ENCODE measurements at regions not wholly inside any gene's neighbourhood (a gene's known extent, or its start where the extent isn't known, plus 50 kb on each side); places are given as distances from the start of the nearest gene placed in this dataset.
"Not testable (repeated sequence)": the region's sequence is repeated elsewhere in the genome, so short reads cannot be mapped to it uniquely, and the experiment has no call there.

- no peak for DNase-seq
These were observed 146.8 kb upstream of the FBXL17 start for GRCh38 chr5:108528655-108529054.

- no peak for DNase-seq
These were observed 142.7 kb upstream of the FBXL17 start for GRCh38 chr5:108524564-108524963.

- DNase-seq, result no peak
These were observed 141.5 kb upstream of the FBXL17 start for GRCh38 chr5:108523360-108523759.

- no peak for DNase-seq
These were observed 140.1 kb upstream of the FBXL17 start for GRCh38 chr5:108521841-108522506.

GRCh38 chr5:108521011-108521700, 139.3 kb upstream of the FBXL17 start:
- no peak for DNase-seq

- no peak for DNase-seq
These were observed 134.9 kb upstream of the FBXL17 start for GRCh38 chr5:108516785-108517184.

GRCh38 chr5:108515517-108516105, 133.7 kb upstream of the FBXL17 start:
- DNase-seq, result no peak

GRCh38 chr5:108508979-108509378, 127.1 kb upstream of the FBXL17 start:
- no peak for DNase-seq

- no peak for DNase-seq
These were observed 125.7 kb upstream of the FBXL17 start for GRCh38 chr5:108507631-108508030.

GRCh38 chr5:108505608-108506007, 123.7 kb upstream of the FBXL17 start:
- no peak for DNase-seq

GRCh38 chr5:108504974-108505373, 123.1 kb upstream of the FBXL17 start:
- DNase-seq, result no peak

GRCh38 chr5:108503986-108504385, 122.1 kb upstream of the FBXL17 start:
- DNase-seq, result no peak

- not testable (repeated sequence) for DNase-seq
These were observed 113.7 kb upstream of the FBXL17 start for GRCh38 chr5:108495615-108496014.

GRCh38 chr5:108487951-108488350, 106.1 kb upstream of the FBXL17 start:
- DNase-seq, result no peak

- DNase-seq, result no peak
These were observed 102.1 kb upstream of the FBXL17 start for GRCh38 chr5:108484035-108484434.

GRCh38 chr5:108481355-108481931, 99.5 kb upstream of the FBXL17 start:
- DNase-seq, result no peak

- DNase-seq, result no peak
These were observed 90.3 kb upstream of the FBXL17 start for GRCh38 chr5:108472237-108472636.

- DNase-seq, result no peak
These were observed 85.7 kb upstream of the FBXL17 start for GRCh38 chr5:108467563-108467962.

GRCh38 chr5:108461628-108462367, 79.9 kb upstream of the FBXL17 start:
- DNase-seq, result no peak

GRCh38 chr5:108459769-108460168, 77.9 kb upstream of the FBXL17 start:
- no peak for DNase-seq

GRCh38 chr5:108451269-108451668, 69.4 kb upstream of the FBXL17 start:
- DNase-seq, result no peak

- not testable (repeated sequence) for DNase-seq
These were observed 62.2 kb upstream of the FBXL17 start for GRCh38 chr5:108444130-108444529.

GRCh38 chr5:108442063-108442651, 60.3 kb upstream of the FBXL17 start:
- not testable (repeated sequence) for DNase-seq
